Liver (tissue), 8 donors: ENCODE measurements at regions not wholly inside any gene's neighbourhood (a gene's known extent, or its start where the extent isn't known, plus 50 kb on each side); places are given as distances from the start of the nearest gene placed in this dataset.

ENCODE experiments used
- DNase-seq: peaks from one replicate; pipeline ENCODE4 v3.0.0-alpha.2; 2017; ENCODE audit warnings: low spot score
- H3K27ac ChIP-seq, 2 donors: one replicate each; pipeline ENCODE4 v1.7.0; 2013; ENCODE audit warnings: inconsistent platforms in 2 of 2, low read length in 2 of 2, control low read depth in 1 of 2, low read depth in 1 of 2, mild to moderate bottlenecking in 1 of 2
- H3K27me3 ChIP-seq, 4 donors: one replicate each; pipeline versions ENCODE4 v1.6.1 to v1.7.0; 2013; ENCODE audit warnings: low read length in 3 of 4, inconsistent platforms in 1 of 4, mild to moderate bottlenecking in 1 of 4, moderate library complexity in 1 of 4; ENCODE audit not compliant: control insufficient read depth in 4 of 4, insufficient read depth in 4 of 4
- H3K36me3 ChIP-seq, 4 donors: one replicate each; pipeline versions ENCODE4 v1.6.1 to v1.7.0; 2013; ENCODE audit warnings: low read length in 3 of 4, mild to moderate bottlenecking in 3 of 4, low read depth in 1 of 4, moderate library complexity in 1 of 4; ENCODE audit not compliant: control insufficient read depth in 4 of 4, insufficient read depth in 3 of 4
- H3K4me1 ChIP-seq, 4 donors: one replicate each; pipeline versions ENCODE4 v1.6.1 to v1.7.0; 2013; ENCODE audit warnings: low read length in 3 of 4, mild to moderate bottlenecking in 3 of 4, moderate library complexity in 1 of 4; ENCODE audit not compliant: control insufficient read depth in 4 of 4, insufficient read depth in 4 of 4
- H3K4me3 ChIP-seq, 3 donors: one replicate each; pipeline versions ENCODE4 v1.6.1 to v1.7.0; 2013; ENCODE audit warnings: low read length in 3 of 3, control low read depth in 1 of 3, low read depth in 1 of 3, mild to moderate bottlenecking in 1 of 3
- H3K9ac ChIP-seq, 2 donors: one replicate each; pipeline ENCODE4 v1.7.0; 2013; ENCODE audit warnings: low read length in 2 of 2, mild to moderate bottlenecking in 2 of 2, moderate library complexity in 2 of 2, control low read depth in 1 of 2, low read depth in 1 of 2
- H3K9me3 ChIP-seq, 4 donors: one replicate each; pipeline versions ENCODE4 v1.6.1 to v1.7.0; 2013; ENCODE audit warnings: low read length in 3 of 4; ENCODE audit not compliant: control insufficient read depth in 4 of 4
- EGR1 ChIP-seq, 2 donors: IDR thresholded peaks; 2 replicates each; pipeline ENCODE4 v1.6.1; 2016 to 2018; ENCODE audit warnings: antibody characterized with exemption in 2 of 2, low read depth in 2 of 2
- FOXA1 ChIP-seq: IDR thresholded peaks from 2 replicates; pipeline ENCODE4 v1.6.1; 2016; ENCODE audit warnings: antibody characterized with exemption
- FOXA2 ChIP-seq: IDR thresholded peaks from 2 replicates; pipeline ENCODE4 v1.6.1; 2016; ENCODE audit warnings: antibody characterized with exemption
- GABPA ChIP-seq, 2 donors: IDR thresholded peaks in 1 of 2; conservative IDR thresholded peaks in 1 of 2; 2 replicates each; pipeline ENCODE4 v1.6.1; 2016; ENCODE audit warnings: antibody characterized with exemption in 2 of 2, mild to moderate bottlenecking in 1 of 2, moderate library complexity in 1 of 2
- HNF4A ChIP-seq, 2 donors: conservative IDR thresholded peaks; 2 replicates each; pipeline ENCODE4 v1.6.1; 2016; ENCODE audit warnings: antibody characterized with exemption in 2 of 2, mild to moderate bottlenecking in 2 of 2
- HNF4G ChIP-seq: IDR thresholded peaks from 2 replicates; pipeline ENCODE4 v1.6.1; 2016; ENCODE audit warnings: antibody characterized with exemption
- JUND ChIP-seq, 2 donors: IDR thresholded peaks; 2 replicates each; pipeline ENCODE4 v1.6.1; 2016; ENCODE audit warnings: antibody characterized with exemption in 2 of 2
- NR2F2 ChIP-seq: IDR thresholded peaks from 2 replicates; pipeline ENCODE4 v1.6.1; 2016; ENCODE audit warnings: antibody characterized with exemption
- RAD21 ChIP-seq, 2 donors: IDR thresholded peaks; 2 replicates each; pipeline ENCODE4 v1.6.1; 2016; ENCODE audit warnings: antibody characterized with exemption in 2 of 2, mild to moderate bottlenecking in 2 of 2
- RXRA ChIP-seq, 2 donors: IDR thresholded peaks; 2 replicates each; pipeline ENCODE4 v1.6.1; 2017 to 2018; ENCODE audit warnings: antibody characterized with exemption in 2 of 2, mild to moderate bottlenecking in 1 of 2
- SP1 ChIP-seq: IDR thresholded peaks from 2 replicates; pipeline ENCODE4 v1.6.1; 2018; ENCODE audit warnings: antibody characterized with exemption, mild to moderate bottlenecking
- TAF1 ChIP-seq: conservative IDR thresholded peaks from 2 replicates; pipeline ENCODE4 v1.6.1; 2016; ENCODE audit warnings: antibody characterized with exemption, mild to moderate bottlenecking
- YY1 ChIP-seq: IDR thresholded peaks from 2 replicates; pipeline ENCODE4 v1.6.1; 2016; ENCODE audit warnings: antibody characterized with exemption, mild to moderate bottlenecking
- WGBS: extraction: QIAGEN DNeasy Blood & Tissue Kit; methylation state at CpG from one replicate; pipeline ENCODE4 v1.1.7; 2013; 5-methylcytosine and 5-hydroxymethylcytosine counted together
- TF ChIP-seq, protein P1 (sequence below): IDR thresholded peaks from 2 replicates; pipeline ENCODE4 v1.6.1; 2016; ENCODE audit warnings: antibody characterized with exemption
- TF ChIP-seq, protein P2 (sequence below): fragments of 150-350 bp; IDR thresholded peaks from 2 replicates; pipeline ENCODE4 v1.5.1; 2017; ENCODE audit warnings: improper control_type of control experiment, low read depth, low read length; ENCODE audit not compliant: missing input control
- TF ChIP-seq, protein P3 (sequence below): IDR thresholded peaks from 2 replicates; pipeline ENCODE4 v1.6.1; 2016; ENCODE audit warnings: antibody characterized with exemption
- donor health status: healthy.
- donor health status: healthy.
- donor health status: healthy.
- donor health status: healthy.
- donor health status: healthy.

GRCh38 chr7:98506471-98506870 is 105.6 kb upstream of the BAIAP2L1 start:
- DNase-seq: no peak

DNA sequence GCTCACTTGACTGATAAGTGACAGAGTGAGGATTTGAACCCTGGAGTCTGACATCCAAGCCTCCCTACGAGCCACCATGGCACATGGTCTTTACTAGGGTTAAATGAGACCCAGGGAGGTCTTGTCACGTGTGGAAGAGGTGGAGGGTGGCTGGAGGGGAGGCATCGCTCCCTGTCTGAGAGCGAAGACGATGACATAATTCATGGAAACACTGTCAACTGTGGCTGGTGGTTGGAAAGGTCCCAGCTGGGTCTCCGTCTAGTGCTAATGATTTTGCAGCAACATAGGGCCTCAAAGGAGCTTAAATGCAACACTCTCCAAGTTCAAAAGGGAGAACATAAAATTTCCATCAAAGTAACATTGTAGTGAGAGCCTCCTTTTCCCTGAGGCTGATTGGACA is 99.9 kb upstream of the BAIAP2L1 start:
- 75% methylated on average over 6 of the region's 6 CpGs for WGBS
- Histone ChIP-seq H3K27ac (no peak overlapping the region), H3K9ac (no peak overlapping the region), H3K27me3 (no peaks in the 10 kb centered on the region), H3K4me3 (no peak overlapping the region), H3K36me3 (no peaks in the 10 kb centered on the region), H3K9me3 (peaks cover 10 to 15% (median 13%) of the 10 kb centered on the region in 4 donors), H3K4me1 (no peaks in the 10 kb centered on the region)
- no peak for DNase-seq
- no peak for TF ChIP-seq JUND (IDR thresholded peaks at IDR 0.05)
- TF ChIP-seq SP1: no peak
- no peak for TF ChIP-seq FOXA2
- no peak for TF ChIP-seq GABPA (IDR thresholded peaks at IDR 0.05 in 1 of 2, conservative IDR thresholded peaks at IDR 0.05 in 1 of 2)
- TF ChIP-seq, protein P1, sequence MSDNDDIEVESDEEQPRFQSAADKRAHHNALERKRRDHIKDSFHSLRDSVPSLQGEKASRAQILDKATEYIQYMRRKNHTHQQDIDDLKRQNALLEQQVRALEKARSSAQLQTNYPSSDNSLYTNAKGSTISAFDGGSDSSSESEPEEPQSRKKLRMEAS: no peak
- TF ChIP-seq, protein P2, sequence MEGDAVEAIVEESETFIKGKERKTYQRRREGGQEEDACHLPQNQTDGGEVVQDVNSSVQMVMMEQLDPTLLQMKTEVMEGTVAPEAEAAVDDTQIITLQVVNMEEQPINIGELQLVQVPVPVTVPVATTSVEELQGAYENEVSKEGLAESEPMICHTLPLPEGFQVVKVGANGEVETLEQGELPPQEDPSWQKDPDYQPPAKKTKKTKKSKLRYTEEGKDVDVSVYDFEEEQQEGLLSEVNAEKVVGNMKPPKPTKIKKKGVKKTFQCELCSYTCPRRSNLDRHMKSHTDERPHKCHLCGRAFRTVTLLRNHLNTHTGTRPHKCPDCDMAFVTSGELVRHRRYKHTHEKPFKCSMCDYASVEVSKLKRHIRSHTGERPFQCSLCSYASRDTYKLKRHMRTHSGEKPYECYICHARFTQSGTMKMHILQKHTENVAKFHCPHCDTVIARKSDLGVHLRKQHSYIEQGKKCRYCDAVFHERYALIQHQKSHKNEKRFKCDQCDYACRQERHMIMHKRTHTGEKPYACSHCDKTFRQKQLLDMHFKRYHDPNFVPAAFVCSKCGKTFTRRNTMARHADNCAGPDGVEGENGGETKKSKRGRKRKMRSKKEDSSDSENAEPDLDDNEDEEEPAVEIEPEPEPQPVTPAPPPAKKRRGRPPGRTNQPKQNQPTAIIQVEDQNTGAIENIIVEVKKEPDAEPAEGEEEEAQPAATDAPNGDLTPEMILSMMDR: no peak
- no peak for TF ChIP-seq FOXA1
- no peak for TF ChIP-seq RAD21 (IDR thresholded peaks at IDR 0.05)
- TF ChIP-seq RXRA (IDR thresholded peaks at IDR 0.05): no peak
- TF ChIP-seq, protein P3, sequence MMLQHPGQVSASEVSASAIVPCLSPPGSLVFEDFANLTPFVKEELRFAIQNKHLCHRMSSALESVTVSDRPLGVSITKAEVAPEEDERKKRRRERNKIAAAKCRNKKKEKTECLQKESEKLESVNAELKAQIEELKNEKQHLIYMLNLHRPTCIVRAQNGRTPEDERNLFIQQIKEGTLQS: no peak
- TF ChIP-seq YY1: no peak
- no peak for TF ChIP-seq NR2F2
- no peak for TF ChIP-seq HNF4G
- no peak for TF ChIP-seq HNF4A (conservative IDR thresholded peaks at IDR 0.05)

More at GRCh38 chr7:98506471-98506870, 105.6 kb upstream of the BAIAP2L1 start:
- Histone ChIP-seq H3K4me1 (no peaks in the 10 kb centered on the region), H3K27me3 (no peaks in the 10 kb centered on the region), H3K27ac (no peak overlapping the region), H3K9ac (no peak overlapping the region), H3K4me3 (no peak overlapping the region), H3K9me3 (no peaks in the 10 kb centered on the region), H3K36me3 (no peaks in the 10 kb centered on the region)
- TF ChIP-seq SP1: no peak
- TF ChIP-seq FOXA1: no peak
- TF ChIP-seq, protein P1: no peak
- no peak for TF ChIP-seq NR2F2
- TF ChIP-seq, protein P2: no peak
- TF ChIP-seq YY1: no peak
- TF ChIP-seq HNF4A (conservative IDR thresholded peaks at IDR 0.05): no peak
- TF ChIP-seq TAF1: no peak
- no peak for TF ChIP-seq EGR1 (IDR thresholded peaks at IDR 0.05; ENCODE audit: low read depth in 2 of 2)
- WGBS: 76% methylated on average over 2 of the region's 2 CpGs
